MM.1S (cell line): ENCODE measurements at regions not wholly inside any gene's neighbourhood (a gene's known extent, or its start where the extent isn't known, plus 50 kb on each side); places are given as distances from the start of the nearest gene placed in this dataset.

Experiments used
- DNase-seq: peaks from one replicate; pipeline ENCODE4 v3.0.0-alpha.2; 2015
- H2AFZ ChIP-seq: fragments of 300-600 bp; sonication (generic); 2 replicates; pipeline ENCODE4 v1.6.0; 2016; ENCODE audit warnings: antibody characterized with exemption, low read length
- H3F3A ChIP-seq: fragments of 300-600 bp; sonication (generic); 2 replicates; pipeline ENCODE4 v1.6.1; 2016; ENCODE audit warnings: mild to moderate bottlenecking, antibody characterized with exemption, low read length, moderate library complexity, mixed read lengths; ENCODE audit not compliant: insufficient read depth
- H3K27ac ChIP-seq: fragments of 300-600 bp; sonication (generic); 2 replicates; pipeline ENCODE4 v1.5.1; 2016; ENCODE audit warnings: mild to moderate bottlenecking, low read length
- H3K27me3 ChIP-seq: fragments of 300-600 bp; sonication (generic); replicated peaks from 2 replicates; pipeline ENCODE4 v1.6.0; 2016; ENCODE audit warnings: low read length; ENCODE audit not compliant: insufficient read depth
- H3K36me3 ChIP-seq: fragments of 300-600 bp; sonication (generic); replicated peaks from 2 replicates; pipeline ENCODE4 v1.6.1; 2016; ENCODE audit warnings: mild to moderate bottlenecking, low read length, mixed read lengths; ENCODE audit not compliant: insufficient read depth
- H3K4me1 ChIP-seq: fragments of 300-600 bp; sonication (generic); 2 replicates; pipeline ENCODE4 v1.6.1; 2016; ENCODE audit warnings: low read length, mixed read lengths
- H3K4me2 ChIP-seq: fragments of 300-600 bp; sonication (generic); 2 replicates; pipeline ENCODE4 v1.6.0; 2016; ENCODE audit warnings: low read depth, low read length
- H3K4me3 ChIP-seq: fragments of 300-600 bp; sonication (generic); 2 replicates; pipeline ENCODE4 v1.5.1; 2016; ENCODE audit warnings: low read length, mixed read lengths
- H3K79me2 ChIP-seq: fragments of 300-600 bp; sonication (generic); 2 replicates; pipeline ENCODE4 v1.6.1; 2016; ENCODE audit warnings: mixed run types, low read length, mixed read lengths
- H3K9ac ChIP-seq: fragments of 300-600 bp; sonication (generic); 2 replicates; pipeline ENCODE4 v1.6.1; 2016; ENCODE audit warnings: low read length, mixed read lengths
- H3K9me2 ChIP-seq: fragments of 300-600 bp; sonication (generic); replicated peaks from 2 replicates; pipeline ENCODE4 v1.6.1; 2016; ENCODE audit warnings: mild to moderate bottlenecking, low read length, mixed read lengths; ENCODE audit not compliant: insufficient read depth
- H3K9me3 ChIP-seq: fragments of 300-600 bp; sonication (generic); replicated peaks from 2 replicates; pipeline ENCODE4 v1.6.1; 2016; ENCODE audit warnings: mild to moderate bottlenecking, low read length, mixed read lengths; ENCODE audit not compliant: insufficient read depth
- H4K20me1 ChIP-seq: fragments of 300-600 bp; sonication (generic); 2 replicates; pipeline ENCODE4 v1.6.1; 2016; ENCODE audit warnings: mild to moderate bottlenecking, low read length, moderate library complexity, mixed read lengths; ENCODE audit not compliant: insufficient read depth
- CTCF ChIP-seq: fragments of 300-600 bp; sonication (generic); IDR thresholded peaks from 2 replicates; pipeline ENCODE4 v1.5.1; 2016; ENCODE audit warnings: antibody characterized with exemption, low read length, mixed read lengths
- EZH2 ChIP-seq: fragments of 300-600 bp; sonication (generic); optimal IDR thresholded peaks from 2 replicates; pipeline ENCODE3; 2017; ENCODE audit warnings: low read depth, mild to moderate bottlenecking, antibody characterized with exemption, low read length, mixed read lengths
- EZH2phosphoT487 ChIP-seq: fragments of 300-600 bp; sonication (generic); IDR thresholded peaks from 2 replicates; pipeline ENCODE4 v1.6.1; 2018; ENCODE audit warnings: antibody characterized with exemption, low read length

- Histone ChIP-seq H3K4me1 (no peaks in the 10 kb centered on the region), H3F3A (no peaks in the 10 kb centered on the region), H3K9ac (no peak overlapping the region), H3K9me3 (no peaks in the 10 kb centered on the region), H3K9me2 (no peaks in the 10 kb centered on the region), H3K36me3 (no peaks in the 10 kb centered on the region), H3K4me3 (no peak overlapping the region), H3K27ac (no peak overlapping the region), H3K79me2 (no peaks in the 10 kb centered on the region), H3K27me3 (no peaks in the 10 kb centered on the region), H3K4me2 (no peak overlapping the region), H2AFZ (no peak overlapping the region), H4K20me1 (no peaks in the 10 kb centered on the region)
- DNase-seq = no peak
- no peak for TF ChIP-seq EZH2
- no peak for TF ChIP-seq CTCF
- TF ChIP-seq EZH2phosphoT487 = no peak
These were observed 68.4 kb upstream of the PHACTR1 start for GRCh38 chr6:12648171-12648570.

DNA sequence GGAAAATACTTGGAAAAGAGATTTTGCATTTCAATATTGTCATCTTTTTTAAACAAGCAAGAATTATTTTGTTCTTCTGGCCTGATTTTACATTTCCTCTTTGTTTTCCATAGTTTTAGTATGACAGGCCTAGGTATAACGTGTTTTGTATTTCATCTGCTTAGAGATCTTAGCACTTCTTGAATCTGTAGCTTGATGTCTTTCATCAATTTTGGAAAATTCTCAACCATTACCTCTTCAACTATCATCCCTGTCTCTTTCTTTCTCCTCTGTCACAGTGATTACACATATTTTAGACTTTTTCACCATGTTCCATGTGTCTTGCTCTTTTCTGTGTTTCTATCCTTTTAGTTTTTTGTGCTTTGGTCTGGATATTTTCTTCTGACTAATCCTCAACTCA is 67.2 kb upstream of the PHACTR1 start:
- Histone ChIP-seq H3K4me3 (no peak overlapping the region), H3K27me3 (no peaks in the 10 kb centered on the region), H3K36me3 (no peaks in the 10 kb centered on the region), H3K4me1 (no peaks in the 10 kb centered on the region), H3K9me2 (no peaks in the 10 kb centered on the region), H3F3A (no peaks in the 10 kb centered on the region), H4K20me1 (no peaks in the 10 kb centered on the region), H3K4me2 (no peak overlapping the region), H2AFZ (no peak overlapping the region), H3K27ac (no peak overlapping the region), H3K9me3 (no peaks in the 10 kb centered on the region), H3K9ac (no peak overlapping the region), H3K79me2 (no peaks in the 10 kb centered on the region)
- no peak for DNase-seq
- TF ChIP-seq EZH2 (no peak), EZH2phosphoT487 (no peak), CTCF (no peak)

- Histone ChIP-seq H3F3A (no peaks in the 10 kb centered on the region), H3K9me3 (no peaks in the 10 kb centered on the region), H2AFZ (no peak overlapping the region), H3K4me2 (no peak overlapping the region), H3K9ac (no peak overlapping the region), H4K20me1 (no peaks in the 10 kb centered on the region), H3K27me3 (no peaks in the 10 kb centered on the region), H3K9me2 (no peaks in the 10 kb centered on the region), H3K4me1 (no peaks in the 10 kb centered on the region), H3K79me2 (no peaks in the 10 kb centered on the region), H3K36me3 (no peaks in the 10 kb centered on the region), H3K27ac (no peak overlapping the region), H3K4me3 (no peak overlapping the region)
- TF ChIP-seq CTCF = no peak
- no peak for TF ChIP-seq EZH2
- no peak for TF ChIP-seq EZH2phosphoT487
- no peak for DNase-seq
These were observed 63.1 kb upstream of the PHACTR1 start for GRCh38 chr6:12653486-12653885.

GRCh38 chr6:12654107-12654506 is 62.5 kb upstream of the PHACTR1 start:
- Histone ChIP-seq H3K4me1 (no peaks in the 10 kb centered on the region), H4K20me1 (no peaks in the 10 kb centered on the region), H3K9ac (no peak overlapping the region), H3K4me3 (no peak overlapping the region), H3K79me2 (no peaks in the 10 kb centered on the region), H3K9me2 (no peaks in the 10 kb centered on the region), H3K4me2 (no peak overlapping the region), H3K27ac (no peak overlapping the region), H3F3A (no peaks in the 10 kb centered on the region), H3K9me3 (no peaks in the 10 kb centered on the region), H3K27me3 (no peaks in the 10 kb centered on the region), H3K36me3 (no peaks in the 10 kb centered on the region), H2AFZ (no peak overlapping the region)
- no peak for TF ChIP-seq CTCF
- no peak for TF ChIP-seq EZH2phosphoT487
- TF ChIP-seq EZH2 = no peak
- DNase-seq = no peak
